HEK293 (cell line): ENCODE measurements at regions not wholly inside any gene's neighbourhood (a gene's known extent, or its start where the extent isn't known, plus 50 kb on each side); places are given as distances from the start of the nearest gene placed in this dataset.

Experiments used
- CTCF ChIA-PET: fragments of 350-600 bp; formaldehyde crosslinking; extraction: SDS; loops from one replicate; lab custom pipeline; 2021; ENCODE audit warnings: antibody characterized with exemption; lab: Yijun Ruan, JAX
- POLR2A ChIA-PET: fragments of 300-600 bp; formaldehyde crosslinking; extraction: SDS; loops from one replicate; lab custom pipeline; 2020; ENCODE audit warnings: antibody characterized with exemption, inconsistent platforms; lab: Yijun Ruan, JAX
- H3K27ac ChIP-seq: fragments of 200-500 bp; sonication (Bioruptor generic); 2 replicates; pipeline ENCODE4 v1.5.1; 2014; ENCODE audit warnings: low read depth, low read length, control low read depth, inconsistent platforms; ENCODE audit errors: extremely low read depth
- H3K36me3 ChIP-seq, 2 experiments: fragments of 200-500 bp in 1 of 2; sonication (Bioruptor generic) in 1 of 2; 1 replicate in 1 of 2; 2 replicates in 1 of 2; pipeline ENCODE4 v1.5.1; 2014 to 2017; ENCODE audit warnings: inconsistent platforms in 2 of 2, low read length in 2 of 2; ENCODE audit not compliant: control insufficient read depth in 2 of 2, insufficient read depth in 1 of 2
- H3K4me1 ChIP-seq: fragments of 200-500 bp; sonication (Bioruptor generic); 2 replicates; pipeline ENCODE4 v1.5.1; 2014; ENCODE audit warnings: mild to moderate bottlenecking, low read length, inconsistent platforms; ENCODE audit not compliant: control insufficient read depth, insufficient read depth
- H3K4me3 ChIP-seq: 2 replicates; pipeline ENCODE4 v1.5.1; 2011; ENCODE audit warnings: low read depth, mild to moderate bottlenecking, control low read depth, low read length, moderate library complexity
- H3K9me3 ChIP-seq: fragments of 200-500 bp; sonication (Bioruptor generic); 2 replicates; pipeline ENCODE4 v1.5.1; 2014; ENCODE audit warnings: low read depth, low read length, inconsistent platforms; ENCODE audit not compliant: control insufficient read depth, insufficient read depth
- GLI4 ChIP-seq: fragments of 450-650 bp; formaldehyde crosslinking; IDR thresholded peaks from 2 replicates; pipeline ENCODE4 v1.5.1; 2016; ENCODE audit warnings: missing biosample characterization, missing genetic modification characterization
- GLIS2 ChIP-seq: fragments of 450-650 bp; formaldehyde crosslinking; IDR thresholded peaks from 2 replicates; pipeline ENCODE4 v1.5.1; 2016; ENCODE audit warnings: missing biosample characterization, missing genetic modification characterization
- TSHZ1 ChIP-seq: fragments of 450-650 bp; formaldehyde crosslinking; IDR thresholded peaks from 2 replicates; pipeline ENCODE4 v1.5.1; 2016; ENCODE audit warnings: missing biosample characterization, missing genetic modification characterization, borderline replicate concordance
- ZBTB21 ChIP-seq: fragments of 450-650 bp; formaldehyde crosslinking; IDR thresholded peaks from 2 replicates; pipeline ENCODE4 v1.5.1; 2017; ENCODE audit warnings: missing biosample characterization, missing genetic modification characterization
- ZBTB49 ChIP-seq: fragments of 450-650 bp; formaldehyde crosslinking; IDR thresholded peaks from 2 replicates; pipeline ENCODE4 v1.5.1; 2016; ENCODE audit warnings: missing biosample characterization, missing genetic modification characterization, low read depth
- ZFP41 ChIP-seq: fragments of 450-650 bp; formaldehyde crosslinking; IDR thresholded peaks from 2 replicates; pipeline ENCODE4 v1.5.1; 2016; ENCODE audit warnings: missing biosample characterization, missing genetic modification characterization, borderline replicate concordance
- ZNF239 ChIP-seq: fragments of 450-650 bp; formaldehyde crosslinking; IDR thresholded peaks from 2 replicates; pipeline ENCODE4 v1.5.1; 2016; ENCODE audit warnings: missing biosample characterization, missing genetic modification characterization
- ZNF324 ChIP-seq: fragments of 450-650 bp; formaldehyde crosslinking; IDR thresholded peaks from 2 replicates; pipeline ENCODE4 v1.5.1; 2016; ENCODE audit warnings: missing biosample characterization, missing genetic modification characterization
- ZNF350 ChIP-seq: fragments of 450-650 bp; formaldehyde crosslinking; IDR thresholded peaks from 2 replicates; pipeline ENCODE4 v1.5.0; 2017; ENCODE audit warnings: missing biosample characterization, mild to moderate bottlenecking, missing genetic modification characterization
- ZNF37A ChIP-seq: fragments of 450-650 bp; IDR thresholded peaks from 2 replicates; pipeline ENCODE4 v1.5.1; 2018; ENCODE audit warnings: missing biosample characterization, missing genetic modification characterization
- ZNF513 ChIP-seq: fragments of 450-650 bp; IDR thresholded peaks from 2 replicates; pipeline ENCODE4 v1.5.1; 2018; ENCODE audit warnings: missing biosample characterization, missing genetic modification characterization
- ZNF561 ChIP-seq: fragments of 450-650 bp; IDR thresholded peaks from 2 replicates; pipeline ENCODE4 v1.5.1; 2018; ENCODE audit warnings: missing biosample characterization, missing genetic modification characterization, borderline replicate concordance
- ZNF670 ChIP-seq: fragments of 450-650 bp; formaldehyde crosslinking; IDR thresholded peaks from 2 replicates; pipeline ENCODE4 v1.5.1; 2016; ENCODE audit warnings: missing biosample characterization, missing genetic modification characterization, low read depth

- TF ChIP-seq ZBTB49 (tag by site-specific recombination) (no peak), ZNF324 (tag by site-specific recombination) (no peak), GLI4 (tag by site-specific recombination) (no peak), ZNF350 (tag by site-specific recombination) (no peak), ZNF239 (tag by site-specific recombination) (no peak), ZBTB21 (tag by site-specific recombination) (no peak)
Measured at GRCh38 chr6:95797054-95797453, 218.7 kb upstream of the FUT9 start (continued).

- no peak overlapping the region for H3K4me3 ChIP-seq
- H3K4me1 ChIP-seq, result no peaks in the 10 kb centered on the region
- no peak for TF ChIP-seq TSHZ1 (tag by site-specific recombination)
- TF ChIP-seq GLIS2 (tag by site-specific recombination), result no peak
- no peak for TF ChIP-seq ZNF37A (tag by site-specific recombination)
- TF ChIP-seq ZNF670 (tag by site-specific recombination), result no peak
- no peak for TF ChIP-seq ZFP41 (tag by site-specific recombination)
- POLR2A ChIA-PET, result no interaction called here
- H3K9me3 ChIP-seq, result no peaks in the 10 kb centered on the region
- CTCF ChIA-PET, result no interaction called here
- H3K36me3 ChIP-seq, result no peaks in the 10 kb centered on the region
- H3K27ac ChIP-seq, result no peak overlapping the region
Measured at GRCh38 chr6:95802978-95803377, 212.8 kb upstream of the FUT9 start.

GRCh38 chr6:95803889-95804288 is 211.9 kb upstream of the FUT9 start:
- H3K4me3 ChIP-seq, result no peak overlapping the region
- CTCF ChIA-PET, result no interaction called here
- no peaks in the 10 kb centered on the region for H3K36me3 ChIP-seq
- no peaks in the 10 kb centered on the region for H3K4me1 ChIP-seq
- POLR2A ChIA-PET, result no interaction called here
- no peaks in the 10 kb centered on the region for H3K9me3 ChIP-seq
- H3K27ac ChIP-seq, result no peak overlapping the region
- TF ChIP-seq ZNF513, result no peak
- TF ChIP-seq ZNF561, result no peak
- TF ChIP-seq, all 188 proteins: peak for 0
